NCI-H345 (cell line): ENCODE measurements at regions not wholly inside any gene's neighbourhood (a gene's known extent, or its start where the extent isn't known, plus 50 kb on each side); places are given as distances from the start of the nearest gene placed in this dataset.
"Not testable (repeated sequence)": the region's sequence is repeated elsewhere in the genome, so short reads cannot be mapped to it uniquely, and the experiment has no call there.

Experiments used
- DNase-seq: peaks from one replicate; lab custom pipeline; 2025; lab: John Stamatoyannopoulos, UW

DNA sequence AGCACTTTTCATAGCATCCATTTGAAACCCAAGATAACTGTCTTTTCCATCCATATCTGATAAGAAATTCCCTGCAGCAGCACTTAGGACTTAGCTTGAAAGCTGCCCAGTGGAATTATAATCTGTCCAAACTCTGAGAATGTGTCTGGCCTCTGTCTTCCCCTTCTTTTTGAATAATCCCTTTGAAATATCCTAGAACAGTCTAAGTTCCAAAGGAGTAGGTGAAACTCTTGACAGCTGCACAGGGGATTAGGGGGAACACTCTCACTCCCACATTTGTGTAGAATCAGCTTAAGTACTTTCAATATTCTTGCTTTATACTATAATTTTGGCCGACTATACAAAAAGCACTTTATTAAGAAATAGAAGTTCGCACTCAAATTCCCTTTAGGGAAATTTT is 157.7 kb downstream of the PAPSS1 start:
- DNase-seq, result no peak

DNA sequence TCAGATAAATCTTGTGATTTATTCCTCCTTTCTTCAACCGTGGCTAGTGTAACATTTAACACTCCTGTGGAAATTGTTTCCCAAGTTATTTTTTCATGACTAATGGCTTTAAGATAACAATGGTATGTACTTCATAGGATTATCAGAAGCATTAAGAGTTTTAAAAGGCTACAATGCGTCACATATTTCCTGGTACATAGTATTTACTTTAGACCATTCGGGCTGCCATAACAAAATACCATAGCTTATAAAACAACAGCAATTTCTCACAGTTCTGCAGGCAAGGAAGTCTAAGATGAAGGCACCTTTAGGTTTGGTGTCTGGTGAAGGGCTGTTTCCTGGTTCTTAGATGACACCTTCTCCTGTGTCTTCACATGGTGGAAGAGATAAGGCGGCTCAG is 158.6 kb downstream of the PAPSS1 start:
- DNase-seq, result no peak

GRCh38 chr4:107559653-107560052 is 160.4 kb downstream of the PAPSS1 start:
- DNase-seq, result no peak

- no peak for DNase-seq
Observed at GRCh38 chr4:107552306-107552705, 167.7 kb downstream of the PAPSS1 start.

DNA sequence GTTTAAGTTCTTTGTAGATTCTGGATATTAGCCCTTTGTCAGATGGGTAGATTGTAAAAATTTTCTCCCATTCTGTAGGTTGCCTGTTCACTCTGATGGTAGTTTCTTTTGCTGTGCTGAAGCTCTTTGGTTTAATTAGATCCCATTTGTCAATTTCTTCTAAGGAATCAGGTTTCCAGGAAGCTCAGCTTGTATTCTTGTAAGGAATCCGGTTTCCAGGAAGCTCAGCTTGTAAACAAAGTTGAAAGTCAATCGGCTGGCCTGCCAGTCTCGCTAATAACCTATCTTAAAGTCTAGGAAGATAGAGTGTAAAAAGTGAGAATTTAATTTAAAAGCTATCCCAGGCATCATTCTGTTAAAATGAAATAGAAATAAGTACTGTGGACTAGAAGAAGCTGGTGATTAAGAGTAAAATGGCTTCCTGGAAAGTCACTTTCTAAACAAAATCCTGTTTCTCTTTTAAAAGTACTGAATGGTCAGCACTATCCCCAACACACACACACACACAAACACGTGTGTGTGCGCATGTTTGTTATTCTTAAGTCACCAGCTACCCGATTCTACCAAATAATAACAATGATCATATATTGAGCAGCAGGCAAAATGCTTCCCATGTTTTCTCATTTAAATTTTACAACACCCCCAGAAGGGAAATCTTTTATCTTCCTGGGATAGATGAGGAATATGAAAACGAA is 171.7 kb downstream of the PAPSS1 start:
- no peak for DNase-seq

DNA sequence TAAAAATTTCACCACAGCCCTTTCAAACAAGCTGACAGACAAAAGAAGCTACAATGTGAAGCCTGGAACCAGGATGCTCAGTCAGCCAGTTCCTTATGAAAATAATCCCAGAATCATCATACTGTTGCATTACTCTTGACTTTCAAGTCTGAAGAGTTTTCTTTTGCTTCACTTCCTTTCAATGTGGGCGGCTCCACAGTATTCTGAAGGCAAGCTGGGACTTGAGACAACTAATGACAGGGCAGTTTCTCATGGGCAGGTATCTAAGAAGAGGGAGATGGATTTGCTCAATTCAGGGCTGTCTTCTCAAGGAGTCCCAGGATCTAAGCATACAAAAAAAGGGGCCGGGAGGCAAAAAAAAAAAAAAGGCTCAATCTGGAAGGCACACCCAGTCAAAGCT is 173.4 kb downstream of the PAPSS1 start:
- no peak for DNase-seq

- DNase-seq, result no peak
Observed at GRCh38 chr4:107541511-107541910, 178.5 kb downstream of the PAPSS1 start.

GRCh38 chr4:107531927-107532326 is 188.1 kb downstream of the PAPSS1 start:
- no peak for DNase-seq

- no peak for DNase-seq
Observed at GRCh38 chr4:107520368-107520767, 199.7 kb downstream of the PAPSS1 start.

GRCh38 chr4:107519053-107519452 is 201.0 kb downstream of the PAPSS1 start:
- DNase-seq, result no peak

GRCh38 chr4:107518076-107518475 is 202.0 kb downstream of the PAPSS1 start:
- DNase-seq, result no peak

GRCh38 chr4:107512549-107512948 is 207.5 kb downstream of the PAPSS1 start:
- DNase-seq, result no peak

GRCh38 chr4:107509615-107510014 is 210.4 kb downstream of the PAPSS1 start:
- DNase-seq, result no peak

GRCh38 chr4:107500551-107500950 is 219.5 kb downstream of the PAPSS1 start:
- no peak for DNase-seq

DNA sequence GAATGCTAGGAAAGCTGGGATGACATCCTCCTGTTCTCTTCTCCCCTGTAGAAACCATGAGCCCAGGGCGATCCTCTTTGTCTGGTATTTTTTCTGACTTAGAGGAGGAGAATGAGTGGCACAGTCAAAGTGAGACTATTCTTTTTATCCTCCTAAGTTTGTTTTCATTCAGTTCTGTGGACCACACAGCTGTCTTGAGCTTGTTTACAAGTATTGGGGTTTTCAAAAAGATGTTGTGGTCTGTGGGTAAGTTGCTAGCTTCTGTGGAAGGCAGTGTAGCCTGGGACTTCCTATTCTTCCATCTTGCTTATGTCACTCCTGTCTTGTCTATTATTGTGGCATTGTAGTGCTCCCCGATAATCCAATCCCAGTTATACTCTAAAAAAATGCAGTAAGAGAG is 223.0 kb downstream of the PAPSS1 start:
- DNase-seq, result no peak

DNA sequence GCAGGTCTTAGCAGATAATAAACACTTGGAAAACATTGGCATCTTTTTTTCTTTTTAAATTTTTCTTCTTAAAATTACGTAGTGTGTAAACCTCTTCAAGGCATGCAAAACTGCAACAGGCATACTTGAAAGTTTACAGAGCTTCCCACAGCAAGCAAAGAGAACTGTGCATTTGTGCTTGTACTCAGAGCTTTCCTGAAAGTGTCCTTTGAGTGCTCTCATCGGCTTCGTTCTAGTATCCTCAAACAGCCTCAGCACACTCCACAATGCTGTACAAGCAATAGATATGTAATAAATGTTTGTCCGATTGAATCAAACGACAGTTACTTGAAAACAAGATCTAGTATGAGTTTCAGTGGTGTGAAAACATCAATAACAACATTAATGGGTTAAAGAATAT is 227.5 kb downstream of the PAPSS1 start:
- DNase-seq, result no peak

GRCh38 chr4:107490116-107490515 is 229.9 kb downstream of the PAPSS1 start:
- DNase-seq, result no peak

GRCh38 chr4:107483621-107484020 is 236.4 kb downstream of the PAPSS1 start:
- not testable (repeated sequence) for DNase-seq

DNA sequence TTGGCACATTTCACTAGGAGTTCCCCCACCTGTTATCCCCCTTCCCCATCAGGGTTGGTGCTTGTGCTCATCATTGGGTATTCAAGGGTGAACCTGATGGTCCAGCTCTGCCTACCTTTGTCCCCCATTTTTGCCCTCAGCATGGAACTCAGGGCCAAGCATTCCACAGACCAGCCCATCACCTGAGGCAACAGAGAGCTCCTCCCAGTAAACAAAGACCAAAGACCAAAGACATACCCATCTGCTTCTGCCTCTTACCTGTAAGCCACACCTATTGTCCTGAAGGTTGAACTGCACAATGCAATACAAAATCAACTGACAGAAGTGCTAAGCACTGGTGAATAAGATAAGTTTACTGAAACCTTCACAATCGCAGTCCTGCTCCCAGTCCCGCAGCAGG is 237.5 kb downstream of the PAPSS1 start:
- no peak for DNase-seq

DNA sequence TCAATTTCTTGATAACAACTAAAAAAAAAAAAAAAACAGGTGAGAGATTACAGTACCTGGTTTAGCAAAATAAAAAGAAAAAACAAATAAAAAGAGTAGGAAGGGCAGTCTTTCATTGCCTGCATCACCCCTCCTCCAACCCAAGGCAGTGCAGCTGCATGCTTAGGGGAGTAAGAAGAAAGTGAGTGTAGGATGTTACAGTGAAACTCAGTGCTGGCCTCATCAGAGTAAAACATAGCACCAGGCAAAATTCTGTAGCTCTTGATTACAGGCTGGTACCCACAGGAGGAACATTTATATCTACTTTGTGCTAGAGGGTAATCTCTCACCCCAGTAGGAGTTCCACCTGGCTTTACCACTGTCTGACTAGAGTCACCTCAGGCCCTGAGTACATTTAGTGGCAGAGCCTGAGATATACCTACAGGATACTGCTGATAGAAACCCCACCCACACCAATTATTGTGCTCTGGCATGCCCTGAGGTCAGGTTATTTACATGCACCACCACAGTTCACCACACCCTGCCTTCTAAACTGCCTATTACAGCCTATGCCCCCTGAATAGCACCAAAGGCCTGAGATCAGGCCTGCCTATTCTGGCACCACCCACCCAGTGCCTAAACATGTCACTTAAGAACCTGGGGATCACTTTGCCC is 241.6 kb downstream of the PAPSS1 start:
- DNase-seq, result no peak

DNA sequence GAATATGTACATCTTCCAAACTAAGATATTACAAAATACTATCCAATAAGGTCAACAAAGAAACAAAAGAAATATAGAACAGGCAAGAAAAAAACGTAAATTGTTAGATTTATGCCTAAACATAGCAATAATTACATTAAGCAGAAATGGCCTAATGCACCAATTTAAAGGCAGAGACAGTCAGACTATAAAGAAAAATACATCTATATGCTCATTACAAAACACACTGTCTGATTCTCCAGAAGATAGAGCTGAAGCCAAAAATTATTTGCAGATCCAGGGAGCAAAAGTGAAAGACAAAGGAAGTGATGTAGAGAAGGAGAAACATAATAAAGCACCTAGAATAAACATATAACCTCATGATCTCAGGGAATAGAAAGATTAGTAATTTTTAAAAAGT is 246.9 kb downstream of the PAPSS1 start:
- no peak for DNase-seq

GRCh38 chr4:107472265-107472948 is 247.6 kb downstream of the PAPSS1 start:
- DNase-seq, result no peak

- DNase-seq, result no peak
Observed at GRCh38 chr4:107470173-107470572, 249.9 kb downstream of the PAPSS1 start.
